Ishikawa (cell line): ENCODE measurements at regions not wholly inside any gene's neighbourhood (a gene's known extent, or its start where the extent isn't known, plus 50 kb on each side); places are given as distances from the start of the nearest gene placed in this dataset.

ENCODE experiments used
- CREB1 ChIP-seq: IDR thresholded peaks from 2 replicates; pipeline ENCODE4 v1.6.1; 2012; ENCODE audit warnings: low read depth
- EP300 ChIP-seq: IDR thresholded peaks from 2 replicates; pipeline ENCODE4 v1.6.1; 2012; ENCODE audit warnings: borderline replicate concordance
- TAF1 ChIP-seq: IDR thresholded peaks from 2 replicates; pipeline ENCODE4 v1.6.1; 2012; ENCODE audit warnings: low read depth, mild to moderate bottlenecking
- TEAD4 ChIP-seq: IDR thresholded peaks from 2 replicates; pipeline ENCODE4 v1.6.1; 2012
- YY1 ChIP-seq: IDR thresholded peaks from 2 replicates; pipeline ENCODE4 v1.6.1; 2012; ENCODE audit warnings: low read depth
- TF ChIP-seq, protein P1 (sequence below): IDR thresholded peaks from 2 replicates; pipeline ENCODE4 v1.6.1; 2012

- TF ChIP-seq TEAD4 (no peak), EP300 (no peak), CREB1 (no peak), TAF1 (no peak), YY1 (no peak)
- TF ChIP-seq, protein P1, sequence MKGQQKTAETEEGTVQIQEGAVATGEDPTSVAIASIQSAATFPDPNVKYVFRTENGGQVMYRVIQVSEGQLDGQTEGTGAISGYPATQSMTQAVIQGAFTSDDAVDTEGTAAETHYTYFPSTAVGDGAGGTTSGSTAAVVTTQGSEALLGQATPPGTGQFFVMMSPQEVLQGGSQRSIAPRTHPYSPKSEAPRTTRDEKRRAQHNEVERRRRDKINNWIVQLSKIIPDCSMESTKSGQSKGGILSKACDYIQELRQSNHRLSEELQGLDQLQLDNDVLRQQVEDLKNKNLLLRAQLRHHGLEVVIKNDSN: no peak
These were observed 240.2 kb upstream of the BRINP1 start for GRCh38 chr9:119609277-119609971.
